Stomach (tissue), 4 donors: ENCODE measurements at regions not wholly inside any gene's neighbourhood (a gene's known extent, or its start where the extent isn't known, plus 50 kb on each side); places are given as distances from the start of the nearest gene placed in this dataset.

Source experiments
- POLR2A ChIP-seq, 4 donors: fragments of 450-650 bp; IDR thresholded peaks; one replicate each; pipeline ENCODE4 v1.6.1; 2016; ENCODE audit warnings: antibody characterized with exemption in 4 of 4, control low read depth in 2 of 4, mild to moderate bottlenecking in 1 of 4, moderate library complexity in 1 of 4
- POLR2AphosphoS5 ChIP-seq, 3 donors: sonication (generic); formaldehyde crosslinking; IDR thresholded peaks; one replicate each; pipeline ENCODE4 v1.6.1; 2016; ENCODE audit warnings: antibody characterized with exemption in 3 of 3
- TF ChIP-seq, protein P1 (sequence below), 7 experiments: fragments of 450-650 bp in 4 of 7; fragments of 200-600 bp in 3 of 7; sonication (generic) in 3 of 7; IDR thresholded peaks; one replicate each; pipeline ENCODE4 v1.5.1; 2016 to 2019; ENCODE audit warnings: antibody characterized with exemption in 7 of 7, control low read depth in 2 of 7, mild to moderate bottlenecking in 1 of 7

DNA sequence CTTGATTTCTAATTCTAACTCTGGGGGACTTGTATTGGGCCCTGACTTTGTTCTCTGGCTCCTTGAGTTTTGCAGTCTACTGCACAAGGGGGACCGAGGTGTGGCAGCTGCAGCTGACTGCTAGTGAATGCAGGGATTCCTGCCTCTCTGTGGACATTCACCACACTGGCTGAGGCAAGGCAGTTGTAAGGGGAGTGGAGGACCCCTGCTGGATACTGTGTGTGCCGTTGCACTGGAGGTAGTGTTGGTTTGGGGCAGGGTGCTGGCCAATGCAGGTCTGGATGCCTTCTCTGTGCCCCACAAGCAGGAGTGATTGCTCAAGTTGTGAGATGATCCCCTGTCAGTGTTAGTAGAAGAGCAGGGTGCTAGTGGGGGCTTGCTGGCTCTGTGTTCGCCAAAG lies 626.1 kb downstream of the SQOR start:
- no peak for TF ChIP-seq POLR2AphosphoS5 (IDR thresholded peaks at IDR 0.05)
- TF ChIP-seq POLR2A (IDR thresholded peaks at IDR 0.05): no peak
- TF ChIP-seq, protein P1, sequence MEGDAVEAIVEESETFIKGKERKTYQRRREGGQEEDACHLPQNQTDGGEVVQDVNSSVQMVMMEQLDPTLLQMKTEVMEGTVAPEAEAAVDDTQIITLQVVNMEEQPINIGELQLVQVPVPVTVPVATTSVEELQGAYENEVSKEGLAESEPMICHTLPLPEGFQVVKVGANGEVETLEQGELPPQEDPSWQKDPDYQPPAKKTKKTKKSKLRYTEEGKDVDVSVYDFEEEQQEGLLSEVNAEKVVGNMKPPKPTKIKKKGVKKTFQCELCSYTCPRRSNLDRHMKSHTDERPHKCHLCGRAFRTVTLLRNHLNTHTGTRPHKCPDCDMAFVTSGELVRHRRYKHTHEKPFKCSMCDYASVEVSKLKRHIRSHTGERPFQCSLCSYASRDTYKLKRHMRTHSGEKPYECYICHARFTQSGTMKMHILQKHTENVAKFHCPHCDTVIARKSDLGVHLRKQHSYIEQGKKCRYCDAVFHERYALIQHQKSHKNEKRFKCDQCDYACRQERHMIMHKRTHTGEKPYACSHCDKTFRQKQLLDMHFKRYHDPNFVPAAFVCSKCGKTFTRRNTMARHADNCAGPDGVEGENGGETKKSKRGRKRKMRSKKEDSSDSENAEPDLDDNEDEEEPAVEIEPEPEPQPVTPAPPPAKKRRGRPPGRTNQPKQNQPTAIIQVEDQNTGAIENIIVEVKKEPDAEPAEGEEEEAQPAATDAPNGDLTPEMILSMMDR (IDR thresholded peaks at IDR 0.05): no peak
